IPS-18c (cell line): ENCODE measurements at regions not wholly inside any gene's neighbourhood (a gene's known extent, or its start where the extent isn't known, plus 50 kb on each side); places are given as distances from the start of the nearest gene placed in this dataset.
"Not testable (repeated sequence)": the region's sequence is repeated elsewhere in the genome, so short reads cannot be mapped to it uniquely, and the experiment has no call there.

Experiments used
- H3K4me3 ChIP-seq: 2 replicates; pipeline ENCODE4 v1.7.0; 2013; ENCODE audit warnings: low read depth, mild to moderate bottlenecking, low read length, moderate library complexity; ENCODE audit not compliant: insufficient read depth
- H3K9me3 ChIP-seq: one replicate; pipeline ENCODE4 v1.6.1; 2013; ENCODE audit warnings: mild to moderate bottlenecking, low read length, moderate library complexity; ENCODE audit not compliant: control insufficient read depth, insufficient read depth

DNA sequence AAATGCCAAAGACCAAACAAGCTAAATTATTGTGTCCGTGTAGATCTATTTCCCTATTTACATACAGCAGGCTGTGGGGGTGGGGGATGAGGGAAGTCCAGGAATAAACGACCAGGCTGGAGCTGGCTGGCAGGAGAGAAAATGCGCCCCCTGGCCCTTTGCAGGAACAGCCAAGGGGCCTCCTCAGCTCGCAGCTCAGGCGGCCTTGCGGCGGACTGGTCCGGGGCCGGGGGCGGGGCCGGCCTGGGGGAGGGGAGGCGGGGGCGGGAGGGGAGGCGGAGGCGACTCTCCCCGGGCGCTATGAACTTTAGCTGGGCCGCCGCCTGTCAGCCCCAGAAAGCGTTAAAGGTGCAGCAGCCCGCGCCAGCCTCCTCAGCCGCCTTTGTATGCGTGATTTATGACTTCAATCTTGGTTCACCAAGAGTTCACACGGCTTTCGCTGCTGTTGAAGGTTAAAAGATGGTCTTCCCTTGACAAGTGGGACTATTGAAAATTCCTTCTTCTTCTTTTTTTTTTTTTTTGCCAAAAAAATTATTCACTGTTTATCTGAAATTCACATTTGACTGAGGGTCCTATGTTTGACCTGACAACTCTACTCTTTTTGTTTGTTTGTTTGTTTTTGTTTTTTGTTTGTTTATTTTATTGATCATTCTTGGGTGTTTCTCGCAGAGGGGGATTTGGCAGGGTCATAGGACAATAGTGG, 967.0 kb upstream of the DEFB115 start:
- not testable (repeated sequence) for H3K4me3 ChIP-seq, H3K9me3 ChIP-seq

DNA sequence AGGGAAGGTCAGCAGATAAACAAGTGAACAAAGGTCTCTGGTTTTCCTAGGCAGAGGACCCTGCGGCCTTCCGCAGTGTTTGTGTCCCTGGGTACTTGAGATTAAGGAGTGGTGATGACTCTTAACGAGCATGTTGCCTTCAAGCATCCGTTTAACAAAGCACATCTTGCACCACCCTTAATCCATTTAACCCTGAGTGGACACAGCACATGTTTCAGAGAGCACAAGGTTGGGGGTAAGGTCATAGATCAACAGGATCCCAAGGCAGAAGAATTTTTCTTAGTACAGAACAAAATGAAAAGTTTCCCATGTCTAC, 966.4 kb upstream of the DEFB115 start:
- not testable (repeated sequence) for H3K4me3 ChIP-seq, H3K9me3 ChIP-seq

DNA sequence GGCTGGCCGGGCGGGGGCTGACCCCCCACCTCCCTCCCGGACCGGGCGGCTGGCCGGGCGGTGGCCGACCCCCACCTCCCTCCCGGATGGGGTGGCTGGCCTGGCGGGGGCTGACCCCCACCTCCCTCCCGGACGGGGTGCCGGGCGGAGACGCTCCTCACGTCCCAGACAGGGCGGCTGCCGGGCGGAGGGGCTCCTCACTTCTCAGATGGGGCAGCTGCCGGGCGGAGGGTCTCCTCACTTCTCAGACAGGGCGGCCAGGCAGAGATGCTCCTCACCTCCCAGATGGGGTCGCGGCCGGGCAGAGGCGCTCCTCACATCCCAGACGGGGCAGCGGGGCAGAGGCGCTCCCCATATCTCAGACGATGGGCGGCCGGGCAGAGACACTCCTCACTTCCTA, 965.8 kb upstream of the DEFB115 start:
- not testable (repeated sequence) for H3K4me3 ChIP-seq, H3K9me3 ChIP-seq

DNA sequence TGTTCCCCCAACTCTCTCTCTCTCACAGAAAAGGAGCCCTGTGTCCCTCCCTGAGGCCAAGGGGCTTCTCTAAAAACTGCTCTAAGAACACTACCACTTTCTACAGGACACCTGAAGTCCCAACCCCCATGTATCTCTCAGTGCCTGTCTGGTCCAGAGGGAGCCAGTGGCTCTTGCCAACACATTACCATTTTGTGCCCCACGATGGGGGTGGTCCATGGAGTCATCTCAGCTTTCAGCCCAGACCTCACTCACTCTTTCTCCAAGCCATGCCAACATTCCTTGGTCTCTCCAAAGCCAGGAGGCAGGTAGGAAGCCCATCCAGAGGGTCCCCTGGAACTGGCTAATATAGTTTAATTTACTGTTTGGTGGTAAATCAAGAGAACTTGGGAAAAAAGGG, 962.1 kb upstream of the DEFB115 start:
- H3K4me3 ChIP-seq, H3K9me3 ChIP-seq: not testable (repeated sequence)

DNA sequence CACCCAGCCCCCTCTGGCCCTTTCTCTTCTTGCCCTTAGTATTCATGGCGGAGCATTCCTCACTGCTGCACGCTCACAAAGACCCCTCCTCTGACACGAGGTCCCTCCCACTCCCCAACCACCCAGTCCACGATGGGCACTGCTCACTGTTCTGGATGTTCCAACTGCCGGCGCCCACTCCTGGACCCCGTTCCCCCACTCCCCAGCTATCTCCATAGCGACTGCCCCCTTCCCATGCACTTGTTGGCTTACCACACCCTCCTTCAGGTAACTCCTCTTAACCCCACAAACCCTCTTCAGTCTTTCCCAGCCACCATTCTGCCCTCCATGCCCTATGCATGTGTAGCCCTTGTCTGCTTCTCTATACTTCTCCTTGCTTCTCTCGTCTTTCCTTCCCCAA, 961.5 kb upstream of the DEFB115 start:
- H3K4me3 ChIP-seq, H3K9me3 ChIP-seq: not testable (repeated sequence)

DNA sequence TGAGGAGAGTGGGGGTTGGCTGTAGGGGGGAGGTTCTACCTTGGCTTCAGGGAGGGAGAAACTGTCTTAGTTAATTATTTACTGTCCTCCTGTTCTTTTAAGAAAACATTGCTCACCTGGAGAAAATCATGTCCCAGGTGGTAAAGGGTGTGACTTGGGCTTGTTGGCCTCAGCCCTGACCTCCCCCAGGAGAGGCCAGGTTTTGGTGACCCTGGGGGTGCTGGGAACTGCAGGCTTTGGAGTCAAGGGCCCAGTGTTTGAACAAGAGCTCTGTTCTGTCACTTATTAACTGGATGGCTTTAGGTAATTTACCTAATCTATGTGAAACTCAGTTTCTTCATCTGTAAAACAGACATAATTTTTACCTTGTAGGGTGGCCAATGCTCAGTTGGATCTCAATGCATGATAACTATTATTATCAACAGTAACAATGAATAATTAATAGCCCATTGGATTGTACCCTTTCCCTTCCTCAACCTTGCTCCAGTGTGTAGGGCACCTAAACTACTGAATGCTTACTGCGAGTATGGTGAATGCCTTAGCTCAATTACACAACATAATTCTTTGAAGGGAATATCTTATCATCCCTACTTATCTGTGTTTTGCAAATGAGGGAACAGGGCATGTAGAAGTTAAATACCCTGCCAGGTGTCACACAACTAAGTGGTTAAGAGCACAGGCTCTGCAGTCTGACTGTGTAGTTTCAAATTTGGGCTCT, 959.4 kb upstream of the DEFB115 start:
- H3K4me3 ChIP-seq, H3K9me3 ChIP-seq: not testable (repeated sequence)

DNA sequence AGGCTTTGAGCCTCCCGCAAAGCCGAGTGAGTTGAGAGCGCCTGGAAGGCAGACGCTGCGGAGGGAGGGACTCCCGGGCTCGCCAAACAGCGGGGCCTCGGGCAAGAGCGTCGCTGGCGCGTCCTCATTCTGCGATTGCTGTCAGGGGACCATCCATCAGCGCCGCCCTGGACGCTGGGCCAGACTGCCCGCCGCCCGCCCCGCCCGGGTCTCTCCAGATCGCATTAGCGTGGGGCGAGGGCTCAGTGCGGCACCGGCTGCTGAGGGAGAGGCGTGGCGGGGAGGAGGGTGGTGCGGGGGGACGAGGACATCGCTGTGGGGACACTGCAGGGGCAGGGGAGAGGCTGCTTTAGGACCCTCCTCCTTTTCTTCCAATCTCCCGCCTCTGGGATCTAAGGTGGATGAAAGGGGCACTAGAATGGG, 957.2 kb upstream of the DEFB115 start:
- not testable (repeated sequence) for H3K9me3 ChIP-seq
- H3K4me3 ChIP-seq = peak overlapping the region; percentile 4; the same call in 1 of the 2 replicates

DNA sequence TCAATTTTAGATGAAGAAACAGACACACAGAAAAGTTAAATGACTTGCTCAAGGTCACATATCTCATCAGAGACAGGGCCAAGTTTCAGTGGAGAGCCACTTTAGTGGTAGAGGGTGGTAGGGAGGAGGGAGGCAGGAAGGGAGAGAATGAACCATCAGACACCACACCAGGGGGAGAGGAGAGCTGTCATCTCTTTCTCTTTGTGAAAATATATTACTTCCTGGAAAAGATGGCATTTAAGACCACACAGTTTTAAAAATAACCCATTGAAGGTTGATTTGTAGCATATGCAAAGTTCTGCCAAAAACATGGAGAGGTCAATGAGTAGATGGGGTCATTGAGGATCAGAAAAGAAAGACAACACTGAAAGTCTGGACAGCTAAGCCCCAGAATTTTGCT, 954.7 kb upstream of the DEFB115 start:
- not testable (repeated sequence) for H3K4me3 ChIP-seq, H3K9me3 ChIP-seq

DNA sequence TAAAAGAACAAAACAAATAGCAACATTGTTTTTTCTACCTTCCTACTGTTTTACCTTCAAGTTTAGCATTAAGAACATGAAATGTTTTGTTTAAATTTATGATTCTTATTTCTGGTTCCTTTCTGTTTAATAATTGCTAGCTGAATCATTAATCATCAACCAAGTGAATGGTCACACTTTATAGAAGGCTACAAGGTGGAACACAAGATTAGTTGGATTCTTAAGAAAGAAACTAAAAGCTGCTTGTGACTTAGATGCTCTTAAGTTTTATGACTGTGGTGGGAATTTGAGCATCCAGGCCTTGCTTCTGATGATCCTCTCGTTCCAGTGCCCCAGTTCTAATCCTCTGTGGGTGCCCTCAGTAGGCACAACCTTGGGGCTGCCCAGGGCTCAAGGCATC, 947.5 kb upstream of the DEFB115 start:
- not testable (repeated sequence) for H3K9me3 ChIP-seq, H3K4me3 ChIP-seq

DNA sequence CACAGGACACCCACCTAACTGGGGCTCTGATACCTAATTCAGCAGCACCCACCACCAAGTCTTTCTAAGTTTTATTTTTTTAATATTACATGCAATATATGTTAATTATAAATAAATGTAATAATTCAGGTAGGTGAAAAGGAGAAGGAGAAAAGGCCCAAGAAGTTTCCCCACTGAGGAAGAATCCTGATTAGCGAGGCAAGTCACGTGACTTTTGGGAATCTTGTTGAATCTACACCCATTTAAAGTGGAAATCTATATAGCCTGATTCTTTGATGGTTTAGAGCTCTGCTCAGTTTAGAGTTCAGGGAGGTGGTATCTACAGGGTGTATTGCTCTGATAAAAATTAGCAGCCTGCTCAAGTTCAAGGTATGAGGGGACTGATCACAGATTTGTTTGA, 947.1 kb upstream of the DEFB115 start:
- not testable (repeated sequence) for H3K4me3 ChIP-seq

DNA sequence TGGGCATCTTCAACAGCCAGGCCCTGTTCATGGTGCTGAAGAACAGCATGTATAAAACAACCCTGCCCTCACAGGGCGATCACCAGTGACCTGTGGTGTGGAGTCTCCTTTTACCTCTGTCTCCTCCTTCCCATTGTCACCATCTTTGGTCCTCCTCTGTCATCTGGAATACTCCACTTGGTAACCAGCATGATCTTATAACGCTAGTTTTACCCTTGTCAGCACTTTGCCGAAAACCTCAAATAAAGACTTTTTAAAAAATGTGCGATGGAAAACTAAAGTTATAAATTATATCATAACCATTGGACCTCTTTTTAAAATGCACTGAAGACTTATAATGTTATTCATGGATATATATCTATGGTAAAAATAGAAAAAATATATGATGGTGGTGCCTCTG, 945.2 kb upstream of the DEFB115 start:
- not testable (repeated sequence) for H3K9me3 ChIP-seq

More for the DNA sequence above, 947.1 kb upstream of the DEFB115 start:
- not testable (repeated sequence) for H3K9me3 ChIP-seq

DNA sequence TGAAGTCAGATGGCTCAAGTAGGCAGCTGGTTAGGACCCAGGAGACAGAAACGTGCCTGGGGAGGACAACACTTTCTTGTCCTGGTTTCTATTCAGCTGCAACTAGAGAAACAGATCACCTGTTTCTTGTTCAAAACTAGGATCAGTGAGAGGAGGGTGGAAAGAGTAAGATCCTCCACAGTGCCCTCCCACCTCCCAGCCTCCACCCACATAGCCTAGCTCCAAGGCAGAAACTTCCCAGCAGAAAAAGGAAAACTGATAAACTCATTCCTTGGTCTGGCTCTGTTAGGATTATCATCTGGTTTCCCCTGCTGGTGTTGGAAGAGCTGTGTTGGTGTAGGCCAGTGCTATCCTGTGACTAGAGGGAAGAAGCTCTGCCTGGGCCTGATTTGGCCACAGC, 943.8 kb upstream of the DEFB115 start:
- not testable (repeated sequence) for H3K9me3 ChIP-seq, H3K4me3 ChIP-seq

More for the DNA sequence above, 945.2 kb upstream of the DEFB115 start:
- H3K4me3 ChIP-seq = not testable (repeated sequence)

DNA sequence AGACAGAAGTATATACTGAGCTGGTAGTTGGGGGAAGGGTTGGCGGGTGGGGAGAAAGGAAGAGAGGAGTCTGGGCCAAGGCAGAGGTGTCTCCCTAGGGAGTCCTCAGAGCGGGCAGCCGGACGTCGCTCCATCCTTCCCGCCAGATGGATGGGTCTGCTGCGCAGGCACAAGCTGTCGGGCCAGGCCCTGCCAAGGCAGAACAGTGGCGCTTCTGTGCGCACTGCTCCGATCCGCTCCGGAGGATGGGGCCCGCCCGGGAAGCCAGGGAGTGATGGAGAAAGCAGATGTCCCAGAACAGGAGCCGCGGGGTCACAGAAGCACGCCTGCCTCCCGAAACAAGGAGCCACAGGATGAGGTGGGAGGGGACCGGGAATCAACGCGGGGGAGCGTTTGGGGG, 941.4 kb upstream of the DEFB115 start:
- H3K9me3 ChIP-seq = not testable (repeated sequence)
- peak overlapping the region; percentile 28; the same call in 1 of the 2 replicates for H3K4me3 ChIP-seq

DNA sequence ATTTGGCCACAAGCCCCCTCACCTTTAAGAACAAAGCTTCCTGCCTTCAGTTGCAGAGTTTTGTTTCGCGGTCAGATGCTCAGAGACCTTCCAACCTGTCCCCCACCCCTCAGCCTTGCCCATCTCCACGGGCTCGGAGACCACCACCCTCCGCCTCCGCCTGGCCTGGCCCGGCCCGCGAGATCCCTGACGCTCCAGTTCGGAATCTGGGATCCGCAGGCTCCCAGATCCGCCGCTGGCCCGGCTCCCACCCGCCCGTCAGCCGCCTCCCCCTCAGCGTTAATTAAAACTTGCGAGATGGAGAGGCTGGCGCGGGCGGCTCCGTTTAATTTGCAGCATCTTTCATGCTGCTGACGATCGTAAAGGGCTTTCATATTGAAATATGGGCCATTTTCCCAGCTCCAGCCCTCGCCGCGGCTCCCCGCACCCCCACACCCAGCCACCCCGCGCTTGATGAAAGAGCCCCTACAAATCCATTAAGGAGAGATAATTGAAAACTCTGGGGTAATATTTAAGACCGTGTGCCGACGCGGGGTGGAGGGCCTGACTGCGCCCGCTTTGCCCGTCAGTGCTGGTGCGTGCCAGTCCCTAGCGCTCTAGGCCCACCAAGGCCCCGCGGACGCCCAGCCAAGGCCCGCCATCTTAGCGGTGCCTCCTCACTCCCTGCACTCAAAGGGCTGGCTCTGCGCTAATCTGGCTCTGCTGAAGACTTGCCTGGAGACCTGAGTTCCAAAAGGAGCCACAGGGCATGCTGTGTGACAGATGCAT, 940.7 kb upstream of the DEFB115 start:
- not testable (repeated sequence) for H3K9me3 ChIP-seq
- peak overlapping the region; percentile 28; the same call in 1 of the 2 replicates for H3K4me3 ChIP-seq

DNA sequence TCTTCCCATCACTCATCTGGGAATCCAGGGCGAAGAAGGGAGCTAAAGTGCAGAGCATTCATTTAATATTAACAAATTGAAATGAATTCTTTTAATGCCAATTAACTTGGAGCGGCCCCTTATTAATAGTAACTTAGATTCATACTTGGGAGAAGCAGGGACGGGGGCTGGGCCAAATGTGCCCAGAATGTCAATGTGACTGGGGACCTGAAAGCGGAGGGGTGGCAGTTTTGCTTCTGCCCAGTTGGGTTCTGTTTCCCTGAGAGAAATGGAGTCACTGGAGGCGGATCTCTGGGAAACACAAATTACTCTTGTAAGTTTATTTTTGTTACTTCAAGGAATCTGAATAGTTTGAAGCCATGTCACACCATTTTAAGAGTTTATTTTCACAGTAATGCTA, 923.7 kb upstream of the DEFB115 start:
- not testable (repeated sequence) for H3K9me3 ChIP-seq, H3K4me3 ChIP-seq

DNA sequence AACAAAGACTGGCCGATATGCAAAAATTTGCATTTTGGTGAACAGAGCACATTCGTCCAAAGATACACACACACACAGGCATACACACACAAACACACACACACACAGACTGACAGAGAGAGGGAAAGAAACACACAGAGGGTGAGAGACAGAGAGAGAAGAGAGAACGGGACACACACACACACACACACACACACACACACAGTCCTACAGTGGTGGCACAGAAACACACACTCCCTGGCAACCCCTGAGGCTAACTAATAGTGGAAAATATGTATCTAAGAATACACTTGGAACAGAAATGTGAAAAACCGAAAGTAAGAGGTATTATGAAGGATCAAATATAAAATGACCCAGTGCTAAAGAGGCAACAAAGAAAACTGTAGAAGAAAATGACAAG, 919.9 kb upstream of the DEFB115 start:
- H3K9me3 ChIP-seq, H3K4me3 ChIP-seq: not testable (repeated sequence)

DNA sequence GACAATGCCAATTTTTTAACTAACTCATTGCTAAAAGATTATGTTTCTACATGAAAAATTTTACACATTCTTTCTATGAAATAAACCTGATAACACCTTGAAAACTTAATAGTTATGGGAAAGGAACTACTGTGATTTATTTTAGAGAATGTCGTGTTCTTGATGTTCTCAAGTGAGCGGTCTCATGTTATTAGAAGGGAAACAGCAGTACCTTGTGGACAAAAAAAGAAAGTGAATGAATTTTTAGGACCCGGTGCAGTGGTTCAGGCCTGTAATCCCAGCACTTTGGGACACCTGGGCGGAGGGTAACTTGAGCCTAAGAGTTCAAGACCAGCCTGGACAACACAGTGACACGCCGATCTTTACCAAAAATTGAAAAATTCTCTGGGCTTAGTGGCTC, 908.5 kb upstream of the DEFB115 start:
- not testable (repeated sequence) for H3K9me3 ChIP-seq, H3K4me3 ChIP-seq

DNA sequence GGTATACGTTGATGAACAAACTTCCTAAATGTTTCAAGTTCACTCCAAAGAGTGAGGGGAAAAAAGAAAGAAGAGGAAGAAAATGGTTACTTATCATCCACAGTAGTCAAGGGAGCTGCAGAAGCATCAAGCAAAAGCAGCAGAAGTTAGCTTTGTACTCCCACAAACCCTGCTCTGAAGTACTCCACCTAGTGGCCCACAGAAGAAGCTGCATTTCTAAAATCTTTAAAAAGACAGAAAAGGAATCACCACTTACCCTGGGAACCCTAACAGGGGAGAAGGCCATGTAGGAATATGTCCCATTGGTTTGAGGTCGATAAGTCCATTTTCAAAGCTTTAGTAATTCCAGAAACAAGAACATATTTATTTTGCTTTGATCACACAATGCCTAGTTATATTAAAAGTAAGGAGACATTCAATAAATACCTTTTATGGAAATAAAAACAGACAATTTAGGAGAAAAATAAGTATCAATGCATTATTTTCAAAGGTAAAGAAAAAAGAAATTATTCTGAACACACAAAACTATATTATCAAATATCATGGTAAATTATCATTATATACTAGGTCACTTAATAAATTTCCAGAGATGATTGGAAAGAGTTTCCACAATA, 900.5 kb upstream of the DEFB115 start:
- not testable (repeated sequence) for H3K4me3 ChIP-seq, H3K9me3 ChIP-seq
